GM21390 (cell line): ENCODE measurements at regions not wholly inside any gene's neighbourhood (a gene's known extent, or its start where the extent isn't known, plus 50 kb on each side); places are given as distances from the start of the nearest gene placed in this dataset.
"Not testable (repeated sequence)": the region's sequence is repeated elsewhere in the genome, so short reads cannot be mapped to it uniquely, and the experiment has no call there.

Experiments used
- ATAC-seq: cut with Tn5 transposase; IDR thresholded peaks from one replicate; pipeline ENCODE4 v1.9.1; 2021; ENCODE audit not compliant: unreplicated experiment

- ATAC-seq = no peak
These were observed 111.2 kb upstream of the XIST start for GRCh38 chrX:73963682-73964081.

DNA sequence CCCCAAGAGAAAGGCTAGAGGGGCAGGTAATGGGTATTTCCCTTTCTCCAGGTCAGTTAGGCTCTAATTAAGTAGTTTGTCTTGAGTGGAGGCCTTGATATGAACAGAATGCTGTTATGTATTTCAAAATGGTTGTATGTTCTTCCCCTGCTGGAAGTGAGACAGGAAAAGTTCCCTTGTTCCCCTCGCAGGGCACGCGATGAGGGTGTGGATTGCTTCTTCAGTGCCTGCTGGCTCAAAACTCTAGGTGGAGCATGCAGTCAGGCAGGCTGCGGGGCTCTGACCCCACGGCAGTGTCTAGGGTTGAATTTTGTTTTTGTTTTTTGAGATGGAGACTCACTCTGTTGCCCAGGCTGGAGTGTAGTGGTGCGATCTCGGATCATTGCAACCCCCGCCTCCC lies 110.4 kb upstream of the XIST start:
- ATAC-seq = no peak

DNA sequence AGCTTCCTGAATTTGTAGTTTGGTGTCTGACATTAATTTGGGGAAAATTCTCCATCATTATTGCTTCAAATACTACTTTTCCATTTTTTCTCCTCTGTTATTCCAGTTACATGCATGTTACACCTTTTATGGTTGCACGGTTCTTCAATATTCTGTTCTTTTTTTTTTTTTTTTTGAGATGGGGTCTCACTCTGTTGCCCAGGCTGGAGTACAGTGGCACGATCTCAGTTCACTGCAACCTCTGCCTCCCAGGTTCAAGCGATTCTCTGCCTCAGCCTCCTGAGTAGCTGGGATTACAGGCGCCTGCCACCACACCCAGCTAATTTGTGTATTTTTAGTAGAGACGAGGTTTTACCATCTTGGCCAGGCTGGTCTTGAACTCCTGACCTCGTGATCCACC lies 109.4 kb upstream of the XIST start:
- ATAC-seq = not testable (repeated sequence)

DNA sequence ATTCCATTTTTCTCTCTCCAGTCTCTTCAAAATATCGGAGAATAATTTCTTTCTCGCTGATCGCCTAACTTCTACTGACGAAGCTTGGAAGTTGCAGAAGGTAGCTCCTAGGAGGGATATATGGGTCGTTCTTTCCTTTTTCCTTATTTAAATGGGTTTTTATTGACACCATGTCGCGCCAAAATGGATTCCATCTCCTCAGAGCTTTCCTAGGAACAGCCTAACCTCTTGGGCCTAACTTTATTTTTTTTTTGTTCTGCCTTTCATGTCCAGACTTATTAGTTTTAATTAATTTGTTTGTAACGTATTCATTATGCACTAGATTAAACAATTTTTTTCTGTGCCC lies 92.0 kb upstream of the XIST start:
- no peak for ATAC-seq

DNA sequence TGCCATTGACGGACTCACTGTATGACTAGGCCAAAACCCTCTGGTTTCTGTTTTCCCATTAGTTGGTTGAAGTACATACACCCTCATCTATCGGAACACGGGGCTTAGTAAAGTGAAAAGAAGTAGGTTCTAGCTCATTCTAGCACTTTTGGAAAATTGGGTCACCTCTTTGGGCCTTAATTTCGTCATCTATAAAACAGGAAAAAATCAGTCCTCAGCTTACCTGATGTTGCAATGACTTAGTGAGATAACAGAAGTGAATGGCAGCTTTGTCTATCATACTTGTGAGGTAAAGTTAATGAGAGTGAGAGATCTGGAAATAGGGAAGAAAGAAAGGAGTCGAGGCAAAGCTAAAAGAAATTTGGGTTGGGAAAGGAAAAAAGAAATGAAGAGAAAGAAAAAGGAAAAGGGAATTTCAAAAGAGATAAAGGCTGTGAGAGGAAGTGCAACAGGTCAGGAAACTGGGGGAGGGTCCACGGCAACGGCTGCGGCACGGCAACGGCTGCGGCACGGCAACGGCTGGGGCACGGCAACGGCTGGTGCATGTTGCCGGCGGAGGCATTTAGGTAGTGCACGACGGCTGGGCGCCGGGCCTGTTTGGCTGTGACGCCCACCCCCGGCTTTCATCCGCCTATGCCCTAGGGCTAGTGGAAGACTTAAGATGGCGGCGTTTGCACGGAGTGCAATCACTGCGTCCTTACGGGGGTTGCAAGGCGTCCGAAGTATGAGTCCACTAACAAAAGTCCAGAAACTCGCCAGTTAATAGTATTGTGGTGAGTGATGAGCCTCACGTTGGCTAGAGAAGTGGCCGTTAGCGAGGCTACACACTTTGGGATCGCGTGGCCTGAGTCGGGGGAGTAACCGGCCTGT lies 91.4 kb upstream of the XIST start:
- peak; percentile 98 for ATAC-seq

- no peak for ATAC-seq
These were observed 88.5 kb upstream of the XIST start for GRCh38 chrX:73940893-73941470.

GRCh38 chrX:73937843-73938242 lies 85.3 kb upstream of the XIST start:
- ATAC-seq = not testable (repeated sequence)

GRCh38 chrX:73932522-73932921 lies 80.0 kb upstream of the XIST start:
- ATAC-seq = no peak

DNA sequence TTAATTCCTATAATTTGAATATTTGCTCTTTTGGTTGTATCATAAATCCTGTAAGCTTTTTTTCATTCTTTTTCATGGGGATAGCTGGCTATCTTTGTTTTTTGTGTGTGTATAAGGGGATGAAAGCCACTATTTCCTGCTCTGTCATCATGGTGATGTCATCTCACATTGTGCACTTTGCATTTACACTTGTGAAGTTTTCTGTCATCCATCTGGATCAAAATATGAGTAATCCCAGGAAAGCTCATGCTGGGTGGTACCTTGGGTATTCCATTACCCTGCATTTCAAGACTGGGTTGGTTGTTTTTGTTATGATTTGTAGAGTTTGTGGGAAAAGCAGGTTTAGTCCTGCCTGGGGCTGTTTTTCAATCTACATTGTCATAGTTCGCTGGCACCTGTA lies 77.8 kb upstream of the XIST start:
- no peak for ATAC-seq

GRCh38 chrX:73922856-73923455 lies 70.4 kb upstream of the XIST start:
- no peak for ATAC-seq

DNA sequence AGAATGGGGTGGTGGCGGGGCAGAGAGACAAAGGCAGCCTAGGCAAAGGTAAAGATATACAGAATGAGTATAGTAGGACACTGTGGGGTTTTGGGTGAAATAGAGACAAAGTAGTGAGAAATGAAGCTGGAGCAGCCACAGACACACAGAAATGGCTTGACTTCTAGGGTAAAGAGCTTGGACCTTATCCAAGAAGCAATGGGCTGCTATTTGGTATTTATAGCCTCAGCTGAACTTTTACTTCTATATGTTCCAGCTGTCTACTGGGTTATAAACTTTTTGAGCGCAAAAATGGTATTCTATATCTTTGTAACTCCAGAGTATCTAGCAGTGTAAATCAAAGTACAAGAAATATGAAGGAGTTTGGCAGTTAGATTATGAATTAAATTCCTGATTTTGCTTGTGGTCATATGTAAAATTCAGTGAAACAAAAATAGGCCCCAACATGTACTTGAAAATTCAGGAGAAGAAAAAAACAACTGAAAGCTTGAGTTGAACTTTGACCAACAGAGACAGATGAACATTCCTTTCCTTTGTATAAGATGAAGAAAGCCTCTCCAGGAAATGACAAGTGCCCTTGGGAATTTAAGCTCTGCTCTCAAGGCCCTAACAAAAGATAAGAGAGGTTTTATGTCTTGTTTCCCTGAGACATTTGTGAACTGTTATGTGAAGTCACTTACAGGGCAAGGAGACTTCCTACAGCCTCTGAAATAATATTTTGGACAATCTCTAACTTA lies 64.6 kb upstream of the XIST start:
- ATAC-seq = no peak

DNA sequence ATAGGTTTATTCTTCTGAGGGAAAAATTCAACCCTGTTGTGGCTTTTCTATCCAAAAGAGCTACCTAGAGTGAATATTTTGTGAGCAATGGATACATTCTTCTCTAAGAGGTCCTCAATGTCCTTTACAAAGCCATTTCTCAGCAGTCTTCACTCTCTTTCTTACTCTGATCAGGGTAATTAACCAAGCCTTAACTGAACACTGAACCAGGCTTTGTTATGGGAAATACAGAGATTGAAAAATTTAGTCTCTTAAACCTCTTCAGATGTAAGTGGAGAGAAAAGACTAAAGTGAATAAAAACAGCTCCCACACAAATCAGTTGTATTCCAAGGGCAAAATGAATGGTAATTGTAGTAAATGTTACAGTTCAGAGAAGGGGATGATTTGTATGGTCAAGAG lies 64.0 kb upstream of the XIST start:
- ATAC-seq = no peak

DNA sequence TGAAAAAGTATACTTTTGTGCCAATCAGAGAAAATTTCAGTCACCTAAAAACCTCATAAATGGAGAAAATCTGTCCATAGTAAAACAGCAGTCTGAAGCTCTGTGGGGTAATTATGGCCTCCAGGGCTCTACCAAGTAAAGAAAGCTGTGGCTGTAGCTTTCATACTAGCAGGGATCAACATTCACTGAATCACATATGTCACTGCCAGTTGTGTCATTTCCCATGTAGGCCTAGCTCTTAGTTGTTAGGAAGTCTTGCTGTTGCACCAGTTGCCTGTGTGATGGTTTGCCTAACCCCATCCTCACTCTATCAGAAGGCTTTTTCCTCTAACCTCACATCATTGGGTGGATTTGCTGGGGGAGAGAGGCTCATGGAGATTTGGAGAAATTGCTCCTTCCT lies 62.3 kb upstream of the XIST start:
- ATAC-seq = not testable (repeated sequence)

DNA sequence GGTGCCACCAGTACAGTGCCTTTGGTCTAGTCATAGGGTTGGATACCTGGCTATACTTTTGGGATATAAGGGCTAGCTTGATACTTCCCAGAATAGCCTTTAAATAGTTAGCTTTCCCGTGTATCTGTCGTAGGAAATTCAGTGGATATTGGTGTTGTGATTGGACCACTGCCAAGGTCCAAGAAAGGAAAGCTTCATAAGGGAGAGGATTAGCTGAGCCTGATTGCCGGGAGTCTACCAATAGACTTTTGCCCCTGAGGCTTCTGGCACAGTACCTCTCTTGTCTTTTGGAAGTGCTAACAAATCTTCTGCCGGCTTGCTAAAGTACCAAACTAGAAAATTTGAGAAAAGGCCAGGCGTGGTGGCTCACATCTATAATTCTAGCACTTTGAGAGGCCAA lies 61.1 kb upstream of the XIST start:
- no peak for ATAC-seq

DNA sequence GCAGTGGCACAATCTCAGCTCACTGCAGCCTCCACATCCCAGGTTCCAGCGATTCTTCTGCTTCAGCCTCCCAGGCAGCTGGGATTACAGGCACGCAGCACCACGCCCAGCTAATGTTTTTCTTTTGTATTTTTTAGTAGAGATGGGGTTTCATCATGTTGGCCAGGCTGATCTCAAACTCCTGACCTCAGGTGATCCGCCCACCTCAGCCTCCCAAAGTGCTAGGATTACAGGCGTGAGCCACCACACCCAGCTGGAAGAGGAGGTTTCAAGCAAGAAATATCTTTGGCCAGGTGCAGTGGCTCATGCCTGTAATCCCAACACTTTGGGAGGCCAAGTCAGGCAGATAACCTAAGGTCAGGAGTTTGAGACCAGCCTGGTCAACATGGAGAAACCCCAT lies 59.4 kb upstream of the XIST start:
- not testable (repeated sequence) for ATAC-seq

GRCh38 chrX:73905749-73906374 lies 53.3 kb upstream of the XIST start:
- ATAC-seq = not testable (repeated sequence)

GRCh38 chrX:73903941-73904340 lies 51.4 kb upstream of the XIST start:
- no peak for ATAC-seq
